GM19043 (cell line): ENCODE measurements at regions not wholly inside any gene's neighbourhood (a gene's known extent, or its start where the extent isn't known, plus 50 kb on each side); places are given as distances from the start of the nearest gene placed in this dataset.

Experiments
- ATAC-seq: cut with Tn5 transposase; IDR thresholded peaks from one replicate; pipeline ENCODE4 v1.9.1; 2021; ENCODE audit warnings: low read depth; ENCODE audit not compliant: unreplicated experiment

GRCh38 chr16:62709794-62710193, 673.6 kb upstream of the CDH8 start:
- ATAC-seq, result no peak

GRCh38 chr16:62701426-62701825, 665.2 kb upstream of the CDH8 start:
- ATAC-seq, result no peak

- no peak for ATAC-seq
Observed at GRCh38 chr16:62700426-62701294, 664.4 kb upstream of the CDH8 start.

GRCh38 chr16:62692685-62693084, 656.4 kb upstream of the CDH8 start:
- ATAC-seq, result no peak

GRCh38 chr16:62681819-62682218, 645.6 kb upstream of the CDH8 start:
- ATAC-seq, result no peak

GRCh38 chr16:62678796-62679195, 642.6 kb upstream of the CDH8 start:
- no peak for ATAC-seq

- ATAC-seq, result no peak
Observed at GRCh38 chr16:62676306-62676705, 640.1 kb upstream of the CDH8 start.

GRCh38 chr16:62665269-62665668, 629.0 kb upstream of the CDH8 start:
- ATAC-seq, result no peak

GRCh38 chr16:62664566-62664965, 628.3 kb upstream of the CDH8 start:
- ATAC-seq, result no peak

- no peak for ATAC-seq
Observed at GRCh38 chr16:62661435-62661834, 625.2 kb upstream of the CDH8 start.

GRCh38 chr16:62657116-62657515, 620.9 kb upstream of the CDH8 start:
- no peak for ATAC-seq

GRCh38 chr16:62652441-62653120, 616.3 kb upstream of the CDH8 start:
- ATAC-seq, result no peak

GRCh38 chr16:62648256-62648655, 612.0 kb upstream of the CDH8 start:
- ATAC-seq, result no peak

GRCh38 chr16:62644030-62644812, 608.0 kb upstream of the CDH8 start:
- ATAC-seq, result no peak

- ATAC-seq, result no peak
Observed at GRCh38 chr16:62642677-62643076, 606.4 kb upstream of the CDH8 start.

GRCh38 chr16:62639890-62640289, 603.7 kb upstream of the CDH8 start:
- ATAC-seq, result no peak

- ATAC-seq, result peak; percentile 72
Observed at GRCh38 chr16:62638964-62639870, 603.0 kb upstream of the CDH8 start.

GRCh38 chr16:62638324-62638911, 602.2 kb upstream of the CDH8 start:
- ATAC-seq, result peak; percentile 6

- no peak for ATAC-seq
Observed at GRCh38 chr16:62625326-62625725, 589.1 kb upstream of the CDH8 start.

GRCh38 chr16:62620275-62620674, 584.0 kb upstream of the CDH8 start:
- no peak for ATAC-seq
